Mammary epithelial cell (primary cell): ENCODE measurements at regions not wholly inside any gene's neighbourhood (a gene's known extent, or its start where the extent isn't known, plus 50 kb on each side); places are given as distances from the start of the nearest gene placed in this dataset.

ENCODE experiments used
- EZH2 ChIP-seq: IDR thresholded peaks from 2 replicates; pipeline ENCODE4 v1.6.1; 2012; ENCODE audit warnings: low read length, inconsistent platforms, borderline replicate concordance
- TF ChIP-seq, protein P1 (sequence below), 2 donors: IDR thresholded peaks in 1 of 2; conservative IDR thresholded peaks in 1 of 2; 2 replicates each; pipeline ENCODE4 v1.5.1; 2011 to 2012; ENCODE audit warnings: inconsistent platforms in 2 of 2, low read length in 2 of 2, mild to moderate bottlenecking in 2 of 2, control low read depth in 1 of 2, low read depth in 1 of 2; ENCODE audit not compliant: insufficient read depth in 1 of 2; ENCODE audit errors: extremely low read depth in 1 of 2

DNA sequence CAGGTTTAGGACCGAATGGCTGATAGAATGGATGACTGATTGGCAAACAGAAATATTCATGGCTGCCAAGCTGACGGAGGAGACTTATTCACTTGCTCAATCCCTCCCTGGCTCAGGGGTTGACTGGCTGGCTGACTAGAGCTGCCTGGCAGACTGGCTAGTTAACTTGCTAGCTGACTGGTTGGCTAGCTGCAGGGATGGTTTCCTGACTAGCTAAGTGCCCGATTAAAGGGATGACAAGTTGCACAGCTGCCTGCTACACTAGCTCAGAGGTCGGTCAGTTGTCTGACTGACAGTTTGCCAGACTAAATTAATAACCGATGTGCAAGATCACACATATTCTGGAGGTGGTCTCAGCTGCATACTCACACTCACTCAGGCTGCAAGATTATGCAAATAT, 1208.4 kb upstream of the CDH8 start:
- TF ChIP-seq, protein P1, sequence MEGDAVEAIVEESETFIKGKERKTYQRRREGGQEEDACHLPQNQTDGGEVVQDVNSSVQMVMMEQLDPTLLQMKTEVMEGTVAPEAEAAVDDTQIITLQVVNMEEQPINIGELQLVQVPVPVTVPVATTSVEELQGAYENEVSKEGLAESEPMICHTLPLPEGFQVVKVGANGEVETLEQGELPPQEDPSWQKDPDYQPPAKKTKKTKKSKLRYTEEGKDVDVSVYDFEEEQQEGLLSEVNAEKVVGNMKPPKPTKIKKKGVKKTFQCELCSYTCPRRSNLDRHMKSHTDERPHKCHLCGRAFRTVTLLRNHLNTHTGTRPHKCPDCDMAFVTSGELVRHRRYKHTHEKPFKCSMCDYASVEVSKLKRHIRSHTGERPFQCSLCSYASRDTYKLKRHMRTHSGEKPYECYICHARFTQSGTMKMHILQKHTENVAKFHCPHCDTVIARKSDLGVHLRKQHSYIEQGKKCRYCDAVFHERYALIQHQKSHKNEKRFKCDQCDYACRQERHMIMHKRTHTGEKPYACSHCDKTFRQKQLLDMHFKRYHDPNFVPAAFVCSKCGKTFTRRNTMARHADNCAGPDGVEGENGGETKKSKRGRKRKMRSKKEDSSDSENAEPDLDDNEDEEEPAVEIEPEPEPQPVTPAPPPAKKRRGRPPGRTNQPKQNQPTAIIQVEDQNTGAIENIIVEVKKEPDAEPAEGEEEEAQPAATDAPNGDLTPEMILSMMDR (conservative IDR thresholded peaks at IDR 0.05 in 1 of 2, IDR thresholded peaks at IDR 0.05 in 1 of 2; ENCODE audit: extremely low read depth in 1 of 2, insufficient read depth in 1 of 2, low read depth in 1 of 2, low read length in 2 of 2), result no peak
- TF ChIP-seq EZH2, result no peak
